GM18508 (cell line): ENCODE measurements at regions not wholly inside any gene's neighbourhood (a gene's known extent, or its start where the extent isn't known, plus 50 kb on each side); places are given as distances from the start of the nearest gene placed in this dataset.

Experiments
- ATAC-seq: cut with Tn5 transposase; IDR thresholded peaks from one replicate; pipeline ENCODE4 v1.9.1; 2021; ENCODE audit warnings: moderate number of reproducible peaks; ENCODE audit not compliant: insufficient read depth, unreplicated experiment

GRCh38 chr17:72578817-72579470 lies 458.1 kb downstream of the SOX9 start:
- no peak for ATAC-seq

GRCh38 chr17:72579990-72580320 lies 459.1 kb downstream of the SOX9 start:
- ATAC-seq: no peak

- no peak for ATAC-seq
Measured at GRCh38 chr17:72580321-72581127, 459.7 kb downstream of the SOX9 start.

- ATAC-seq: no peak
Measured at GRCh38 chr17:72587156-72587555, 466.3 kb downstream of the SOX9 start.

GRCh38 chr17:72587773-72588511 lies 467.1 kb downstream of the SOX9 start:
- ATAC-seq: no peak

GRCh38 chr17:72588561-72588960 lies 467.7 kb downstream of the SOX9 start:
- no peak for ATAC-seq

- ATAC-seq: no peak
Measured at GRCh38 chr17:72588961-72589360, 468.1 kb downstream of the SOX9 start.

- ATAC-seq: no peak
Measured at GRCh38 chr17:72590382-72590781, 469.6 kb downstream of the SOX9 start.

GRCh38 chr17:72590882-72591281 lies 470.1 kb downstream of the SOX9 start:
- no peak for ATAC-seq

- no peak for ATAC-seq
Measured at GRCh38 chr17:72591289-72592241, 470.7 kb downstream of the SOX9 start.

- ATAC-seq: no peak
Measured at GRCh38 chr17:72592242-72592966, 471.6 kb downstream of the SOX9 start.

GRCh38 chr17:72592967-72593325 lies 472.1 kb downstream of the SOX9 start:
- ATAC-seq: no peak

- no peak for ATAC-seq
Measured at GRCh38 chr17:72594248-72594647, 473.4 kb downstream of the SOX9 start.
